Sigmoid colon (tissue), 4 donors: ENCODE measurements at regions not wholly inside any gene's neighbourhood (a gene's known extent, or its start where the extent isn't known, plus 50 kb on each side); places are given as distances from the start of the nearest gene placed in this dataset.

ENCODE experiments used
- POLR2AphosphoS5 ChIP-seq, 4 donors: sonication (generic); formaldehyde crosslinking; IDR thresholded peaks; one replicate each; pipeline ENCODE4 v1.6.1; 2017; ENCODE audit warnings: antibody characterized with exemption in 4 of 4
- TF ChIP-seq, protein P1 (sequence below), 4 experiments: fragments of 450-650 bp in 3 of 4; fragments of 200-600 bp in 1 of 4; IDR thresholded peaks; one replicate each; pipeline ENCODE4 v1.5.1; 2016 to 2019; ENCODE audit warnings: antibody characterized with exemption in 4 of 4, mild to moderate bottlenecking in 3 of 4, moderate library complexity in 2 of 4

DNA sequence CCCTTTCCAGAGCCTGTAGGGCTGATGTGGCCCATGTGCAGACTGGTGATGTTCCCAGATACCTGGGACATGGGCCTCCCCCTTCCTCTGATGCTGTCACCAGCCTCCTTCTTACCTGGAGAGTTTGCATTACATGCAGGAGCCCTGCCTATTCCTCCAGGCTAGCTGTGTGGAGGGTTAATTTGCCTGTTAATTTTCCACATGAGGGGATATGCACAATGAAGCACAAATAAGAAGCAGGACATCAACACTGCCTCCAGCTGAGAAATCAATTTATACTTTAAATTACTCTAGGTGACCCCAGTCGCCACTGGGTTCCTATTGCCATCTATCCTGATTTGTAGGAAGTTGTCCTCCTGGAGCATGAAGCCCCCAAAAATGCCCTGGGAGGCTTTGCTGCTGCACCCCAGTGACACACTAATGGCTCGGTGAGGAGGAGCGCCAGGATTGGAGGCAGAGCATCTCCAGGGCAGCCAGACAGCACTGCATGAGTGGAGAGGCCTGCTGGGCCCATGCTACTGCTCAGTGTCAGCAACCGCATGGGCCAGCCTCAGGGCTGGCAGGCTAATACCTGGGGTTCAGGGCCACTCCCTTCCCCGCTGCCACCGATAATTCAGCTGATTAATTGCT, 101.6 kb upstream of the USP47 start:
- TF ChIP-seq POLR2AphosphoS5 (IDR thresholded peaks at IDR 0.05) = no peak
- TF ChIP-seq, protein P1, sequence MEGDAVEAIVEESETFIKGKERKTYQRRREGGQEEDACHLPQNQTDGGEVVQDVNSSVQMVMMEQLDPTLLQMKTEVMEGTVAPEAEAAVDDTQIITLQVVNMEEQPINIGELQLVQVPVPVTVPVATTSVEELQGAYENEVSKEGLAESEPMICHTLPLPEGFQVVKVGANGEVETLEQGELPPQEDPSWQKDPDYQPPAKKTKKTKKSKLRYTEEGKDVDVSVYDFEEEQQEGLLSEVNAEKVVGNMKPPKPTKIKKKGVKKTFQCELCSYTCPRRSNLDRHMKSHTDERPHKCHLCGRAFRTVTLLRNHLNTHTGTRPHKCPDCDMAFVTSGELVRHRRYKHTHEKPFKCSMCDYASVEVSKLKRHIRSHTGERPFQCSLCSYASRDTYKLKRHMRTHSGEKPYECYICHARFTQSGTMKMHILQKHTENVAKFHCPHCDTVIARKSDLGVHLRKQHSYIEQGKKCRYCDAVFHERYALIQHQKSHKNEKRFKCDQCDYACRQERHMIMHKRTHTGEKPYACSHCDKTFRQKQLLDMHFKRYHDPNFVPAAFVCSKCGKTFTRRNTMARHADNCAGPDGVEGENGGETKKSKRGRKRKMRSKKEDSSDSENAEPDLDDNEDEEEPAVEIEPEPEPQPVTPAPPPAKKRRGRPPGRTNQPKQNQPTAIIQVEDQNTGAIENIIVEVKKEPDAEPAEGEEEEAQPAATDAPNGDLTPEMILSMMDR (IDR thresholded peaks at IDR 0.05) = no peak
